Adrenal gland (tissue), 9 donors: ENCODE measurements at regions not wholly inside any gene's neighbourhood (a gene's known extent, or its start where the extent isn't known, plus 50 kb on each side); places are given as distances from the start of the nearest gene placed in this dataset.
A peak's percentile ranks its signal among the peaks of the same experiment; 100 is the strongest.

Experiments
- DNase-seq, 7 donors: peaks; one replicate each; pipeline ENCODE4 v3.0.0-alpha.2; 2019 to 2020
- H3K27ac ChIP-seq, 5 donors: fragments of 200-600 bp; sonication (generic) in 4 of 5; 1 replicate in 3 of 5; 2 replicates in 2 of 5; pipeline versions ENCODE4 v1.5.1 to v1.8.0; 2016 to 2020; ENCODE audit warnings: mild to moderate bottlenecking in 1 of 5
- H3K27me3 ChIP-seq: fragments of 200-600 bp; 2 replicates; pipeline ENCODE4 v1.8.0; 2021
- H3K36me3 ChIP-seq, 2 donors: fragments of 200-600 bp; replicated peaks in 1 of 2; 1 replicate in 1 of 2; 2 replicates in 1 of 2; pipeline versions ENCODE4 v1.5.1 to v1.8.0; 2018 to 2022
- H3K4me1 ChIP-seq, 2 donors: fragments of 200-600 bp; replicated peaks in 1 of 2; 1 replicate in 1 of 2; 2 replicates in 1 of 2; pipeline versions ENCODE4 v1.5.1 to v1.8.0; 2018 to 2021
- H3K4me3 ChIP-seq, 4 donors: fragments of 200-600 bp; sonication (generic) in 3 of 4; one replicate each; pipeline ENCODE4 v1.5.1; 2016 to 2018
- H3K9me3 ChIP-seq, 3 donors: fragments of 200-600 bp; sonication (generic) in 1 of 3; replicated peaks in 1 of 3; 1 replicate in 2 of 3; 2 replicates in 1 of 3; pipeline versions ENCODE4 v1.5.1 to v1.8.0; 2016 to 2021
- POLR2A ChIP-seq, 2 donors: fragments of 450-650 bp; IDR thresholded peaks; one replicate each; pipeline ENCODE4 v1.6.1; 2017; ENCODE audit warnings: antibody characterized with exemption in 2 of 2, mild to moderate bottlenecking in 2 of 2, moderate library complexity in 1 of 2
- WGBS, 4 donors: extraction: QIAGEN DNeasy Blood & Tissue Kit in 2 of 4; methylation state at CpG; one replicate each; pipeline versions ENCODE4 v1.1.5 to v1.1.7; 2013 to 2017; 5-methylcytosine and 5-hydroxymethylcytosine counted together
- intact Hi-C, 2 donors: fragments of 100-400 bp; cut with DNase I; formaldehyde crosslinking; loops; one replicate each; pipeline versions ENCODE4 v1.14.1 to v1.15.0; 2022 to 2023
- TF ChIP-seq, protein P1 (sequence below), 6 experiments: fragments of 450-650 bp in 4 of 6; fragments of 200-600 bp in 2 of 6; sonication (generic) in 1 of 6; IDR thresholded peaks; 1 replicate in 5 of 6; 2 replicates in 1 of 6; pipeline versions ENCODE4 v1.5.1 to v1.8.0; 2016 to 2021; ENCODE audit warnings: antibody characterized with exemption in 6 of 6, mild to moderate bottlenecking in 2 of 6, moderate library complexity in 1 of 6
- donor health status: healthy with polysubstance abuse.
- donor health status: Bipolar disorder and iron deficiency.
- donor health status: DM: yes; HTN: yes; CAD: no.
- donor health status: DM: no; HTN: no; CAD: no.
- donor health status: DM: no; HTN: no; CAD: no.

- H3K36me3 ChIP-seq: no peaks in the 10 kb centered on the region
- H3K4me1 ChIP-seq: peaks cover 16 to 22% of the 10 kb centered on the region in 2 donors
- no peaks in the 10 kb centered on the region for H3K27me3 ChIP-seq
- intact Hi-C loops: no loop called here
- no peak overlapping the region for H3K27ac ChIP-seq
- no peak overlapping the region for H3K4me3 ChIP-seq
- no peaks in the 10 kb centered on the region for H3K9me3 ChIP-seq
- TF ChIP-seq, protein P1, sequence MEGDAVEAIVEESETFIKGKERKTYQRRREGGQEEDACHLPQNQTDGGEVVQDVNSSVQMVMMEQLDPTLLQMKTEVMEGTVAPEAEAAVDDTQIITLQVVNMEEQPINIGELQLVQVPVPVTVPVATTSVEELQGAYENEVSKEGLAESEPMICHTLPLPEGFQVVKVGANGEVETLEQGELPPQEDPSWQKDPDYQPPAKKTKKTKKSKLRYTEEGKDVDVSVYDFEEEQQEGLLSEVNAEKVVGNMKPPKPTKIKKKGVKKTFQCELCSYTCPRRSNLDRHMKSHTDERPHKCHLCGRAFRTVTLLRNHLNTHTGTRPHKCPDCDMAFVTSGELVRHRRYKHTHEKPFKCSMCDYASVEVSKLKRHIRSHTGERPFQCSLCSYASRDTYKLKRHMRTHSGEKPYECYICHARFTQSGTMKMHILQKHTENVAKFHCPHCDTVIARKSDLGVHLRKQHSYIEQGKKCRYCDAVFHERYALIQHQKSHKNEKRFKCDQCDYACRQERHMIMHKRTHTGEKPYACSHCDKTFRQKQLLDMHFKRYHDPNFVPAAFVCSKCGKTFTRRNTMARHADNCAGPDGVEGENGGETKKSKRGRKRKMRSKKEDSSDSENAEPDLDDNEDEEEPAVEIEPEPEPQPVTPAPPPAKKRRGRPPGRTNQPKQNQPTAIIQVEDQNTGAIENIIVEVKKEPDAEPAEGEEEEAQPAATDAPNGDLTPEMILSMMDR (IDR thresholded peaks at IDR 0.05): no peak
- no peak for TF ChIP-seq POLR2A (IDR thresholded peaks at IDR 0.05)
- 93 to 98% (median 96%) methylated on average over 5 to 12 of the region's 12 CpGs for WGBS, 4 donors
- peak in 1 of 7 donors; percentile 36 for DNase-seq
Measured at GRCh38 chr1:234932106-234932505, 196.5 kb downstream of the TOMM20 start.

DNA sequence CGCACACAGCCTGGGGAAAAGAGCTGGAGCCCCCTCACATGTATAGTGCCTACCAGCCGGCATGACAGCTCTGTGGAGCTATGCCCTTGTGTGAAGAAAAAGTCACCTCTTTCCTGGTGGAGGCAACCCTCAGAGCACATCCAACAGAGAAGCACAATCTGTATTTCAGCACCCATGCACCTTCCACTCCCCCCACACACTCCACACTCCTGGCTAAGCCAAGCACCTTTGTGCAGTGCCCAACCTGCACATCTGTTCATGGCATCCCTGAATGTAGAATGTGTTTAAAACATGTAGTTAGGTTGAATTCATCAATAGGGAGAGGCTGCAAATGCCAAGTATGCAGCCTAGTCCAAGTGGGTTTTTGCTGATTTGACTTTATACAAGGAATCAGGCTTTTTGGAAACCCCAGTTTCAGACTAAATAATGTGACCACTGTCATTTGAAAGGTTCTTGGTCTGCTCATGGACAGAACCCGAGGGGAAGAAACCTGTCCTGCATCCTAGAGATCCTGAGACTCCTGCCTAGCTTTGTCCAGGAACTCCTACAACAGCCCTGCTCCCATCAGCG lies 197.1 kb downstream of the TOMM20 start:
- Histone ChIP-seq H3K36me3 (no peaks in the 10 kb centered on the region), H3K9me3 (no peaks in the 10 kb centered on the region), H3K4me3 (no peak overlapping the region), H3K4me1 (peaks cover 23 to 29% of the 10 kb centered on the region in 2 donors), H3K27ac (no peak overlapping the region), H3K27me3 (no peaks in the 10 kb centered on the region)
- 83 to 96% (median 93%) methylated on average over 4 of the region's 4 CpGs for WGBS, 4 donors
- intact Hi-C loops: no loop called here
- peak in 1 of 7 donors; percentile 20 for DNase-seq
- TF ChIP-seq POLR2A (IDR thresholded peaks at IDR 0.05): no peak

DNA sequence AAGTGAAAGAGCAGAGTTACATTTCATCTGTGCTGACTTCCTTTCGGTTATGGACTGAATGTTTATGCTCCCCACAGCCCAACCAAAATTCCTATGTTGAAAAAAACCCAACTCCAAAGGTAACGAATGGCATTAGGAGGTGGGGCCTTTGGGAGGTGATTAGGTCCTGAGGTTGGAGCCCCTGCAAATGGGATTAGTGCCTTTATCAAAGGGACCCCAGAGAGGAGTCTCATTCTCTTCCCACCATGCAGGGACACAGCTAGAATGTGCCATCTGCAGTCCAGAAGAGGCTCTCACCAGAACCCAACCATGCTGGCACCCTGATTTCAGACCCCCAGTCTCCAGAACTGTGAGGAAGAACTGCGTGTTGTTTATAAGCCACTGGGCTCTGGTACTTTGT lies 199.3 kb downstream of the TOMM20 start:
- Histone ChIP-seq H3K36me3 (no peaks in the 10 kb centered on the region), H3K9me3 (no peaks in the 10 kb centered on the region), H3K27me3 (no peaks in the 10 kb centered on the region), H3K4me1 (peaks cover 27 to 43% of the 10 kb centered on the region in 2 donors), H3K4me3 (no peak overlapping the region), H3K27ac (no peak overlapping the region)
- TF ChIP-seq, protein P1 (IDR thresholded peaks at IDR 0.05): no peak
- no peak for TF ChIP-seq POLR2A (IDR thresholded peaks at IDR 0.05)
- no peak for DNase-seq
- intact Hi-C loops: no loop called here
- WGBS, 4 donors: 77 to 94% (median 87%) methylated on average over 3 of the region's 3 CpGs

GRCh38 chr1:234928642-234929041 lies 200.0 kb downstream of the TOMM20 start:
- H3K27ac ChIP-seq: no peak overlapping the region
- peaks cover 23 to 36% of the 10 kb centered on the region in 2 donors for H3K4me1 ChIP-seq
- 94 to 100% (median 98%) methylated on average over 5 of the region's 5 CpGs for WGBS, 4 donors
- no peak overlapping the region for H3K4me3 ChIP-seq
- H3K36me3 ChIP-seq: no peaks in the 10 kb centered on the region
- H3K27me3 ChIP-seq: no peaks in the 10 kb centered on the region
- DNase-seq: peak in 2 of 7 donors; percentile 15 to 35
- H3K9me3 ChIP-seq: no peaks in the 10 kb centered on the region
- no peak for TF ChIP-seq POLR2A (IDR thresholded peaks at IDR 0.05)
- TF ChIP-seq, protein P1 (IDR thresholded peaks at IDR 0.05): no peak
- intact Hi-C loops: no loop called here
